ENCODE measurements at regions not wholly inside any gene's neighbourhood (a gene's known extent, or its start where the extent isn't known, plus 50 kb on each side); places are given as distances from the start of the nearest gene placed in this dataset.
"Not testable (repeated sequence)": the region's sequence is repeated elsewhere in the genome, so short reads cannot be mapped to it uniquely, and the experiment has no call there.

DNA sequence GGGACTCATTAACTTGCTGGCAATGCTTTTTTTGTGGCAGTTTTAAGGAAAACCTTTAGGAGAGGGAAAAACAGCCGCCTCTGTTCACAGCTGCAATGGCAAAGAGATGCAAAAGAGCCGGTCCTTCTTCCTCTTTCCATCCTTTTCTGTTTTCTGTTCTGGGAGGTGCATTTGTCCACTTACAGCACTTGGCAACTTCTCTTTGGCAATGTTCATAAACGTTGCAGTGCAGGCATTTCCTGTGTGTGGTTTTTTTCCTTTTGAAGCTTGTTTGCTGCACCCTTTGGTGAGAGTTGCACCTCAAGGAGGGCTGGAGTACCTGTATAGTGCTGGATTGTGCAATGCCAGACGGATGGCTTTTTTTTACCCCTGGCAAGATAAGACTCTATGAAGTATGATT, 53.9 kb upstream of the HABP2 start:
- DNase-seq: peak in 1 of 2 donors; percentile 40

DNA sequence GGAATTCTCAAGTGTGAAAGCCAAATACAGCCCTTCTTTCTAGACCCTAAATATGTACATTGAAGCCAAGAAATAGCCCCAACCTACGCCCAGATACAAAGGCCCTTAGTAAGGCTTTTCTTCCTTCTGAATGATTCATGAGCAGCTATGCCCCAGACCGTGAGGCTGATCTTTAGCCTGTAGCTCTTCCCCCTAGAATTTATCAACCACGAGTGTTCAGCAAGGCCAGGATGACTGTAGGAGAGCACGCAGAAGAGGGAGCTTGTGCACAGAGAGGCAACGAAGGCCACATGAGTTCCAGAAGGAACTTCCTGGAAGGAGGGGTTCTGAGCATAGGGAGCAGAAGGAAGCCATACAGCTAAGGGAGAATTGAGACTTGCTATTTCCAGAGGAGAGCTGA, 53.0 kb upstream of the HABP2 start:
- DNase-seq: no peak

DNA sequence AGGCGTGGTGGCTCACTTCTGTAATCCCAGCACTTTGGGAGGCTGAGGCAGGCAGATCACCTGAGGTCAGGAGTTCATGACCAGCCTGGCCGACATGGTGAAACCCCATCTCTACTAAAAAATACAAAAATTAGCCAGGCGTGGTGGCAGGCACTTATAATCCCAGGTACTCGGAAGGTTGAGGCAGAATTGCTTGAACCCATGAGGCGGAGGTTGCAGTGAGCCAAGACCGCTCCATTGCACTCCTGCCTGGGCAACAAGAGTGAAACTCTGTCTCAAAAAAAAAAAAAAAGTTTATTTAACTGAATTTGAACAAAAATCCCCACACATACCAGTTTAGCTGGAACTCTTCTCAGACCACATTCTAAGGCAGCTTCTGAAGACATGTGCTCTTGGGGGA, 51.8 kb upstream of the HABP2 start:
- not testable (repeated sequence) for DNase-seq
